GM12892 (cell line): ENCODE measurements at regions not wholly inside any gene's neighbourhood (a gene's known extent, or its start where the extent isn't known, plus 50 kb on each side); places are given as distances from the start of the nearest gene placed in this dataset.

Experiments used
- POLR2A ChIP-seq: IDR thresholded peaks from 2 replicates; pipeline ENCODE4 v1.6.1; 2011; ENCODE audit warnings: low read depth, low read length, control low read depth
- TAF1 ChIP-seq: IDR thresholded peaks from 2 replicates; pipeline ENCODE4 v1.6.1; 2011; ENCODE audit warnings: low read depth, mild to moderate bottlenecking, control low read depth, low read length, borderline replicate concordance

- TF ChIP-seq POLR2A = no peak
- no peak for TF ChIP-seq TAF1
Measured at GRCh38 chr13:24627090-24627714, 53.0 kb upstream of the ATP12A start.
